ENCODE measurements at regions not wholly inside any gene's neighbourhood (a gene's known extent, or its start where the extent isn't known, plus 50 kb on each side); places are given as distances from the start of the nearest gene placed in this dataset.

DNA sequence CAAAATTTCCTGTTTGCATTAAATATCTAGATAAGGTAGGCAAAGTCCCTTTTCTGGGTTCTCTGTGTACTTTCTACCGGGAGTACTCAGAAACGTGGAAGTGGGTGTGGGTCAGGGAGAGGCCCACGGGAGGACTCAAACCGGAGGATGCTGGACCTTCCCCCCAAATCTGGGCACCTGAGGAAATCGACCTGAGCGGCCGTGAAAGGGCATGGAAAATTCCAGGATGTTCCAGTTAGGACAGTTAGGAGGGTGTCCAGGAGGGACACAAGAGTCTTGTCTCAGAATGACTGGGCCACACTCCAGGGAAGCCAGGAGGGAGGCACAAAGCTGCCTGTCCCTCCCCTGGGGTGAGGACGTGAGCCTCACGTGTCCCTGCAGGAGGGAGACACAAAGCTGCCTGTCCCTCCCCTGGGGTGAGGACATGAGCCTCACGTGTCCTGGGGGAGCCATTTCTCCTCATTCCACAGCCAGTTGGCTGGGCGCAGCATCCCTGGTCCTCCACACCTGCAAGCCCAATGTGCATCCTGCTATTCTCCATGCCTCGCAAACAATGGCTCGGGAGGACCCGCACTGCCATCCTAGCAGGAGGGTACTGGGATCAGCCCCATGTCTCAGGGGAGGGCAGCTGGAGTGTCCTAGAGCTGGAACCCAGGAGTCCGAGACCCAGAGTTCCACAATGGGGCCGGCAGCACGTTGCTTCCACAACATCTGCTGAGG is 190.5 kb upstream of the PPP2R2D start:
- TF ChIP-seq CTCF (IDR thresholded peaks at IDR 0.05) (no peak), POLR2A (IDR thresholded peaks at IDR 0.05) (no peak)

All from testis (tissue), 2 donors.